ENCODE measurements at regions not wholly inside any gene's neighbourhood (a gene's known extent, or its start where the extent isn't known, plus 50 kb on each side); places are given as distances from the start of the nearest gene placed in this dataset.

DNA sequence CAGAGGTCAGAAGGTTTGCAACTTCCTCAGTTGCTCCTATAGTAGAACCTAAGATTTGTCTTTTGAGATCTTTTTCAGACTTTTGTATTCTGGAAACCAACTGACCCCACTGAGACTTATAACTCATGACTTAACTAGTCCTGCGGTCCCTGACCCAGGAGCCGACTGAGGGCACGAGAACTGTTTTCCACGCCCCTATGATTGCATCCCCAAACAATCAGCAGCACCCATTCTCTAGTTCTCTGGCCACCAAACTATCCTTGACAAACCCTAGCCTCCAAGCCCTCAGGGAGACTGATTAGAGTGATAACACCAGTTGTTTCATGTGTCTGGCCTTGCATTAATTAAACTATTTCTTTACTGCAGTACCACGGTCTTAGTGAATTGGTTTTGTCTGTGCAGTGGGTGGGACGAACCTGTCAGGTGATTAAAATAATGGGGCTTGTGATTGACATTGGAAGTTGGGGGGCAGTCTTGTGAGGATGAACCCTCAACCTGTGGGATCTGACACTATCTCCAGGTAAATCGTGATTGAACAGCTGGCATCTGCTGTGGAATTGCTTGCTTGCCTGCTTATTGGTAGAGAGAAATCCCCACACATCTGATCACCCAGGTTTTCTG lies 95.7 kb downstream of the B3GNT2 start:
- no peak for TF ChIP-seq EZH2 (optimal IDR thresholded peaks at IDR 0.05; ENCODE audit: low read depth, low read length)
- TF ChIP-seq CTCF (IDR thresholded peaks at IDR 0.05; ENCODE audit: low read length): no peak
- TF ChIP-seq EZH2phosphoT487 (IDR thresholded peaks at IDR 0.05; ENCODE audit: low read length): no peak

All from MM.1S (cell line).